WTC11 (cell line): ENCODE measurements at regions not wholly inside any gene's neighbourhood (a gene's known extent, or its start where the extent isn't known, plus 50 kb on each side); places are given as distances from the start of the nearest gene placed in this dataset.

Experiments
- ATF2 ChIP-seq: sonication (generic); formaldehyde crosslinking; IDR thresholded peaks from 2 replicates; pipeline ENCODE4 v1.8.1; 2022; ENCODE audit warnings: low read depth, missing genetic modification reagents, borderline replicate concordance
- NFE2L1 ChIP-seq: sonication (generic); formaldehyde crosslinking; IDR thresholded peaks from 2 replicates; pipeline ENCODE4 v1.8.1; 2023; ENCODE audit warnings: missing genetic modification reagents

GRCh38 chr5:58060996-58061395 lies 398.9 kb downstream of the PLK2 start:
- TF ChIP-seq ATF2 (CRISPR knock-in tag) (no peak), NFE2L1 (no peak)
